ENCODE measurements at regions not wholly inside any gene's neighbourhood (a gene's known extent, or its start where the extent isn't known, plus 50 kb on each side); places are given as distances from the start of the nearest gene placed in this dataset.
A peak's percentile ranks its signal among the peaks of the same experiment; 100 is the strongest.
"Not testable (repeated sequence)": the region's sequence is repeated elsewhere in the genome, so short reads cannot be mapped to it uniquely, and the experiment has no call there.

GRCh38 chr1:243074224-243074623 lies 180.9 kb downstream of the CEP170 start:
- not testable (repeated sequence) for DNase-seq

- DNase-seq, result not testable (repeated sequence)
Observed at GRCh38 chr1:243067056-243067455, 188.0 kb downstream of the CEP170 start.

- not testable (repeated sequence) for DNase-seq
Observed at GRCh38 chr1:243061965-243062364, 193.1 kb downstream of the CEP170 start.

- DNase-seq, result not testable (repeated sequence)
Observed at GRCh38 chr1:243055510-243055909, 199.6 kb downstream of the CEP170 start.

- DNase-seq, result not testable (repeated sequence)
Observed at GRCh38 chr1:243055091-243055490, 200.0 kb downstream of the CEP170 start.

- not testable (repeated sequence) for DNase-seq
Observed at GRCh38 chr1:243054681-243055080, 200.4 kb downstream of the CEP170 start.

GRCh38 chr1:243053048-243053447 lies 202.0 kb downstream of the CEP170 start:
- not testable (repeated sequence) for DNase-seq

- DNase-seq, result not testable (repeated sequence)
Observed at GRCh38 chr1:243050613-243051012, 204.5 kb downstream of the CEP170 start.

- not testable (repeated sequence) for DNase-seq
Observed at GRCh38 chr1:243049716-243050115, 205.4 kb downstream of the CEP170 start.

GRCh38 chr1:243021365-243021764 lies 233.7 kb downstream of the CEP170 start:
- not testable (repeated sequence) for DNase-seq

GRCh38 chr1:243019030-243019635 lies 235.9 kb downstream of the CEP170 start:
- peak; percentile 13 for DNase-seq

GRCh38 chr1:243010719-243011118 lies 244.4 kb downstream of the CEP170 start:
- not testable (repeated sequence) for DNase-seq

- not testable (repeated sequence) for DNase-seq
Observed at GRCh38 chr1:243001003-243001402, 254.1 kb downstream of the CEP170 start.

- not testable (repeated sequence) for DNase-seq
Observed at GRCh38 chr1:242992776-242993175, 262.3 kb downstream of the CEP170 start.

- not testable (repeated sequence) for DNase-seq
Observed at GRCh38 chr1:242985096-242985495, 270.0 kb downstream of the CEP170 start.

- not testable (repeated sequence) for DNase-seq
Observed at GRCh38 chr1:242973341-242973740, 281.7 kb downstream of the CEP170 start.

- DNase-seq, result no peak
Observed at GRCh38 chr1:242966892-242967291, 288.2 kb downstream of the CEP170 start.

GRCh38 chr1:242959397-242959796 lies 295.7 kb downstream of the CEP170 start:
- DNase-seq, result not testable (repeated sequence)

GRCh38 chr1:242954945-242955344 lies 300.1 kb downstream of the CEP170 start:
- not testable (repeated sequence) for DNase-seq

GRCh38 chr1:242946206-242946605 lies 308.9 kb downstream of the CEP170 start:
- no peak for DNase-seq

GRCh38 chr1:242936725-242937124 lies 318.4 kb downstream of the CEP170 start:
- not testable (repeated sequence) for DNase-seq

- not testable (repeated sequence) for DNase-seq
Observed at GRCh38 chr1:242924717-242925116, 330.4 kb downstream of the CEP170 start.

GRCh38 chr1:242923603-242924002 lies 331.5 kb downstream of the CEP170 start:
- not testable (repeated sequence) for DNase-seq

GRCh38 chr1:242914729-242915128 lies 340.4 kb downstream of the CEP170 start:
- not testable (repeated sequence) for DNase-seq

GRCh38 chr1:242912855-242913254 lies 342.2 kb downstream of the CEP170 start:
- DNase-seq, result not testable (repeated sequence)
